Suprapubic skin (tissue), 4 donors: ENCODE measurements at regions not wholly inside any gene's neighbourhood (a gene's known extent, or its start where the extent isn't known, plus 50 kb on each side); places are given as distances from the start of the nearest gene placed in this dataset.

ENCODE experiments used
- POLR2A ChIP-seq, 2 donors: fragments of 450-650 bp; IDR thresholded peaks; one replicate each; pipeline ENCODE4 v1.6.1; 2017; ENCODE audit warnings: antibody characterized with exemption in 2 of 2, mild to moderate bottlenecking in 2 of 2, moderate library complexity in 2 of 2
- POLR2AphosphoS5 ChIP-seq, 3 donors: sonication (generic); formaldehyde crosslinking; IDR thresholded peaks; one replicate each; pipeline ENCODE4 v1.6.1; 2017; ENCODE audit warnings: antibody characterized with exemption in 3 of 3
- TF ChIP-seq, protein P1 (sequence below), 2 donors: fragments of 200-600 bp in 1 of 2; fragments of 450-650 bp in 1 of 2; sonication (generic) in 1 of 2; IDR thresholded peaks; one replicate each; pipeline ENCODE4 v1.5.1; 2016 to 2019; ENCODE audit warnings: antibody characterized with exemption in 2 of 2, mild to moderate bottlenecking in 1 of 2, moderate library complexity in 1 of 2

DNA sequence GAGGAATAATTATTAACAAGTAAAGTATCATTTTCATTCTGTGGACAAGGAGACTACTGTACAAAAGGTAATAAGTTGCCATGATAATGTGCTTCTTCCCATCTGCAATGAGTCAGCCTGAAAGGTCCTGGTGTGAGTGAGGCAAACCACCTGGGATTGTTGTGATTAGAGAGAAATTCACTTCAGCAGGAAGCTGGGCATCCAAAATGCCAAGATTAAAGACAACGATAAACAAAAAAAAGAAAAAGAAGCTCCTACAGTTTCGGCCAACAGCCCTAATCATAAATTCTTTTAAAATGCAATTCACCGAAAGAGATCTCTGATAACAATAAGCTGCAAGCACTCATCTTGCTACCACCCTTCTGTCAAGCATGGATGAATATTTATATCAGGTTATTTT lies 507.8 kb downstream of the TUSC7 start:
- TF ChIP-seq, protein P1, sequence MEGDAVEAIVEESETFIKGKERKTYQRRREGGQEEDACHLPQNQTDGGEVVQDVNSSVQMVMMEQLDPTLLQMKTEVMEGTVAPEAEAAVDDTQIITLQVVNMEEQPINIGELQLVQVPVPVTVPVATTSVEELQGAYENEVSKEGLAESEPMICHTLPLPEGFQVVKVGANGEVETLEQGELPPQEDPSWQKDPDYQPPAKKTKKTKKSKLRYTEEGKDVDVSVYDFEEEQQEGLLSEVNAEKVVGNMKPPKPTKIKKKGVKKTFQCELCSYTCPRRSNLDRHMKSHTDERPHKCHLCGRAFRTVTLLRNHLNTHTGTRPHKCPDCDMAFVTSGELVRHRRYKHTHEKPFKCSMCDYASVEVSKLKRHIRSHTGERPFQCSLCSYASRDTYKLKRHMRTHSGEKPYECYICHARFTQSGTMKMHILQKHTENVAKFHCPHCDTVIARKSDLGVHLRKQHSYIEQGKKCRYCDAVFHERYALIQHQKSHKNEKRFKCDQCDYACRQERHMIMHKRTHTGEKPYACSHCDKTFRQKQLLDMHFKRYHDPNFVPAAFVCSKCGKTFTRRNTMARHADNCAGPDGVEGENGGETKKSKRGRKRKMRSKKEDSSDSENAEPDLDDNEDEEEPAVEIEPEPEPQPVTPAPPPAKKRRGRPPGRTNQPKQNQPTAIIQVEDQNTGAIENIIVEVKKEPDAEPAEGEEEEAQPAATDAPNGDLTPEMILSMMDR (IDR thresholded peaks at IDR 0.05) = no peak
- TF ChIP-seq POLR2A (IDR thresholded peaks at IDR 0.05) (no peak), POLR2AphosphoS5 (IDR thresholded peaks at IDR 0.05) (no peak)
